OCI-LY7 (cell line): ENCODE measurements at regions not wholly inside any gene's neighbourhood (a gene's known extent, or its start where the extent isn't known, plus 50 kb on each side); places are given as distances from the start of the nearest gene placed in this dataset.

Experiments used
- CTCF ChIP-seq: fragments of 200-600 bp; sonication (generic); conservative IDR thresholded peaks from 2 replicates; pipeline ENCODE4 v1.5.1; 2014; ENCODE audit warnings: mild to moderate bottlenecking, antibody characterized with exemption, low read length, moderate library complexity, mixed read lengths
- EZH2phosphoT487 ChIP-seq: fragments of 200-600 bp; sonication (generic); IDR thresholded peaks from 2 replicates; pipeline ENCODE4 v1.6.1; 2018; ENCODE audit warnings: low read depth, borderline replicate concordance, mild to moderate bottlenecking, mixed run types, antibody characterized with exemption, low read length, moderate library complexity, mixed read lengths

- no peak for TF ChIP-seq CTCF
- no peak for TF ChIP-seq EZH2phosphoT487
These were observed 116.1 kb downstream of the TWIST2 start for GRCh38 chr2:238963971-238964328.
